DND-41 (cell line): ENCODE measurements at regions not wholly inside any gene's neighbourhood (a gene's known extent, or its start where the extent isn't known, plus 50 kb on each side); places are given as distances from the start of the nearest gene placed in this dataset.

ENCODE experiments used
- ATAC-seq: fragments of 200-7000 bp; cut with Tn5 transposase; 3 replicates; pipeline ENCODE4 v1.9.1; 2021; ENCODE audit warnings: low read depth; ENCODE audit not compliant: insufficient read depth
- DNase-seq: peaks from one replicate; pipeline ENCODE4 v3.0.0-alpha.2; 2020
- H2AFZ ChIP-seq: 2 replicates; pipeline ENCODE4 v1.6.0; 2012; ENCODE audit warnings: low read depth, low read length
- H3K27ac ChIP-seq: 2 replicates; pipeline ENCODE4 v1.5.1; 2012; ENCODE audit warnings: low read length, inconsistent platforms
- H3K27me3 ChIP-seq: fragments of 200-600 bp; sonication (generic); 2 replicates; pipeline ENCODE4 v1.6.0; 2012; ENCODE audit warnings: low read length, mild to moderate bottlenecking, inconsistent platforms; ENCODE audit not compliant: insufficient read depth, poor library complexity
- H3K36me3 ChIP-seq: 2 replicates; pipeline ENCODE4 v1.5.1; 2012; ENCODE audit warnings: low read length, inconsistent platforms; ENCODE audit not compliant: insufficient read depth
- H3K4me1 ChIP-seq: 2 replicates; pipeline ENCODE4 v1.5.1; 2012; ENCODE audit warnings: mild to moderate bottlenecking, low read length; ENCODE audit not compliant: insufficient read depth
- H3K4me2 ChIP-seq: 2 replicates; pipeline ENCODE4 v1.6.0; 2012; ENCODE audit warnings: mild to moderate bottlenecking, moderate library complexity, low read length, inconsistent platforms; ENCODE audit not compliant: insufficient read depth
- H3K4me3 ChIP-seq, 2 experiments: fragments of 200-600 bp in 1 of 2; shearing (Covaris generic) in 1 of 2; 2 replicates each; pipeline ENCODE4 v1.5.1; 2012 to 2016; ENCODE audit warnings: inconsistent platforms in 2 of 2, low read length in 2 of 2, mild to moderate bottlenecking in 2 of 2, low read depth in 1 of 2, moderate library complexity in 1 of 2
- H3K79me2 ChIP-seq: 2 replicates; pipeline ENCODE4 v1.6.0; 2012; ENCODE audit warnings: low read length, inconsistent platforms; ENCODE audit not compliant: insufficient read depth
- H3K9ac ChIP-seq: 2 replicates; pipeline ENCODE4 v1.6.0; 2012; ENCODE audit warnings: low read depth, mild to moderate bottlenecking, inconsistent platforms, low read length, moderate library complexity
- H3K9me3 ChIP-seq: 2 replicates; pipeline ENCODE4 v1.5.1; 2012; ENCODE audit warnings: low read length, moderate library complexity, mild to moderate bottlenecking, inconsistent platforms; ENCODE audit not compliant: insufficient read depth, severe bottlenecking
- H4K20me1 ChIP-seq: 2 replicates; pipeline ENCODE4 v1.6.0; 2012; ENCODE audit warnings: low read length; ENCODE audit not compliant: insufficient read depth
- CTCF ChIP-seq: IDR thresholded peaks from 2 replicates; pipeline ENCODE4 v1.5.1; 2012; ENCODE audit warnings: borderline replicate concordance, low read length, moderate library complexity, mild to moderate bottlenecking; ENCODE audit not compliant: poor library complexity, severe bottlenecking; ENCODE audit errors: extremely low read depth
- EZH2 ChIP-seq: IDR thresholded peaks from 3 replicates; pipeline ENCODE4 v1.6.1; 2012; ENCODE audit warnings: borderline replicate concordance, low read depth, mild to moderate bottlenecking, moderate library complexity, low read length, inconsistent platforms; ENCODE audit not compliant: severe bottlenecking

DNA sequence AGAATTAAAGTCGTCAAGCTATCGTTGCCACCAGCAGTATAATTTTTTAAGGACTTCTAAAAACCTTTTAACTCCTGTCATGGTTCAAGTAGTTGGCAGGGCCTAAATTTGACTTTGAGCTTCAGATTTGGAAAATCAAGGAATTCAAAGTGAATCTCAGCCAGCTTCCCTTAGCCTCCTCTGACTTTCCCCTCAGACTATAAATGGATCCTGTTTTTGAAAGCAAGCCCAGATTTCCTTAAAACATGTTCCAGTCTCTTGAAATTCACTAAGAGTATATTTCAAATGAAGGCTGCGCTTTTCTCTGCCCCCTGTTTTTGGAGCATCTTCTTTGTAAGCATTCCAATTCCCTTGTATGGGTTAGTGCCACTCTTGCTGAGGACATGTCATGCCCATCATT is 101.8 kb upstream of the CDH8 start:
- Histone ChIP-seq H3K4me3 (no peak overlapping the region), H3K9me3 (no peaks in the 10 kb centered on the region), H3K9ac (no peak overlapping the region), H3K4me2 (no peak overlapping the region), H2AFZ (no peak overlapping the region), H3K27me3 (no peaks in the 10 kb centered on the region), H3K36me3 (no peaks in the 10 kb centered on the region), H3K79me2 (no peaks in the 10 kb centered on the region), H3K27ac (no peak overlapping the region), H4K20me1 (no peaks in the 10 kb centered on the region), H3K4me1 (no peaks in the 10 kb centered on the region)
- TF ChIP-seq EZH2 (no peak), CTCF (no peak)
- DNase-seq, result no peak
- no peak for ATAC-seq

DNA sequence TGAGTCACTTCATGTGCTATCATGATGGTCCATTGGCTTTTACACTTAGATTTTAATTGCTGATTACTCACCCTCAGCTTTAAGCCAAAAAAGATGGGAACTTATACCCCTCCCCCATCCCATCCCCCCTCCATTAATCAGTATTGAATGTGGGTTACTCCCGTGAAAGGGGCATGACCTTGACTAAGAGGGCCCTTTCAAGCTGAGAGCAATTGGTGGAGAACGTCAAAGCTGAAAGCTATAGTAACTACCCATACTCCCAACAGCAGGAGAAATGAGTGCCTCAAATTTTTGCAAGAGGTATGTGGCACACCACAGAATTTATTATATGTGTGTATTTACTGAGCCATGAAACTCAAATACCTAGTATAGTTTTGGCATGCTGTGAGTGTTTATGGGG is 99.7 kb upstream of the CDH8 start:
- no peak overlapping the region for H2AFZ ChIP-seq
- DNase-seq, result no peak
- H3K9me3 ChIP-seq, result no peaks in the 10 kb centered on the region
- ATAC-seq, result no peak
- H3K79me2 ChIP-seq, result no peaks in the 10 kb centered on the region
- H3K27ac ChIP-seq, result no peak overlapping the region
- H3K4me3 ChIP-seq, result no peak overlapping the region
- no peaks in the 10 kb centered on the region for H3K36me3 ChIP-seq
- H4K20me1 ChIP-seq, result no peaks in the 10 kb centered on the region
- no peak overlapping the region for H3K4me2 ChIP-seq
- no peak for TF ChIP-seq CTCF
- TF ChIP-seq EZH2, result no peak
- H3K27me3 ChIP-seq, result no peaks in the 10 kb centered on the region
- H3K4me1 ChIP-seq, result no peaks in the 10 kb centered on the region
- H3K9ac ChIP-seq, result no peak overlapping the region

DNA sequence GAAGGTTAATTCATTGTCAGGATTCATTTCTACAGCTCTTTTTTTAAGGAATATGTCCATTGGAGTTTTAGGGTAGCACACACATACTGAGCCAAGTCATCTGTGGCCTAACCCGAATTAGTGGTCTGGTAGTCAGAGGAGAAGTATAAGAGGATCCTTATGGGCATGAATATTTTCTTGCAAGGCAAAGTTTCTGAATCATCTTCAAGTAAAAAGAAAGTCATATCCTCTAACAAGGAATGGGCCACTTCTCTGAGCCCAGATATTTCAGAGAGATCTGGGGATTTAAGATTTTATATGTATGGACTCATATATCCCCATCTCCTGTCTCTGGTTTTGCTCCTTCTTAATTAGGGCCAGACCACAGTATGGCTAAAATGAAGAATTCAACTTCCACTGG is 99.2 kb upstream of the CDH8 start:
- Histone ChIP-seq H3K9ac (no peak overlapping the region), H4K20me1 (no peaks in the 10 kb centered on the region), H3K79me2 (no peaks in the 10 kb centered on the region), H3K9me3 (no peaks in the 10 kb centered on the region), H3K27me3 (no peaks in the 10 kb centered on the region), H3K4me3 (no peak overlapping the region), H3K27ac (no peak overlapping the region), H3K36me3 (no peaks in the 10 kb centered on the region), H3K4me1 (no peaks in the 10 kb centered on the region), H2AFZ (no peak overlapping the region), H3K4me2 (no peak overlapping the region)
- ATAC-seq (no peak), DNase-seq (no peak)
- TF ChIP-seq EZH2 (no peak), CTCF (no peak)

GRCh38 chr16:62130101-62130500 is 93.9 kb upstream of the CDH8 start:
- no peak overlapping the region for H3K27ac ChIP-seq

More at GRCh38 chr16:62130101-62130500, 93.9 kb upstream of the CDH8 start:
- Histone ChIP-seq H4K20me1 (no peaks in the 10 kb centered on the region), H3K4me2 (no peak overlapping the region), H3K9me3 (no peaks in the 10 kb centered on the region), H3K9ac (no peak overlapping the region), H3K4me1 (no peaks in the 10 kb centered on the region), H3K36me3 (no peaks in the 10 kb centered on the region), H2AFZ (no peak overlapping the region), H3K27me3 (no peaks in the 10 kb centered on the region), H3K79me2 (no peaks in the 10 kb centered on the region), H3K4me3 (no peak overlapping the region)
- no peak for DNase-seq
- TF ChIP-seq CTCF (no peak), EZH2 (no peak)
- ATAC-seq, result no peak
